Common myeloid progenitor, CD34-positive (primary cell): ENCODE measurements at regions not wholly inside any gene's neighbourhood (a gene's known extent, or its start where the extent isn't known, plus 50 kb on each side); places are given as distances from the start of the nearest gene placed in this dataset.
A peak's percentile ranks its signal among the peaks of the same experiment; 100 is the strongest.

Experiments
- CTCF ChIA-PET: fragments of 350-600 bp; sonication (Branson Sonifier 250); formaldehyde crosslinking; loops from one replicate; lab custom pipeline; 2021; ENCODE audit warnings: antibody characterized with exemption; lab: Charles Lee
- POLR2A ChIA-PET: fragments of 350-600 bp; sonication (Branson Sonifier 250); formaldehyde crosslinking; loops from one replicate; lab custom pipeline; 2021; ENCODE audit warnings: antibody characterized with exemption; lab: Charles Lee
- DNase-seq, 3 donors: peaks; one replicate each; pipeline versions ENCODE4 v3.0.0 to v3.0.0-alpha.2; 2013
- H3K27ac ChIP-seq, 2 experiments: 1 replicate in 1 of 2; 2 replicates in 1 of 2; pipeline ENCODE4 v1.7.0; 2013; ENCODE audit warnings: inconsistent platforms in 2 of 2, low read length in 2 of 2, mild to moderate bottlenecking in 2 of 2, low read depth in 1 of 2, moderate library complexity in 1 of 2; ENCODE audit not compliant: severe bottlenecking in 2 of 2, insufficient read depth in 1 of 2, poor library complexity in 1 of 2
- H3K27me3 ChIP-seq, 5 experiments: replicated peaks in 2 of 5; 1 replicate in 3 of 5; 2 replicates in 2 of 5; pipeline versions ENCODE4 v1.6.1 to v1.7.0; 2013; ENCODE audit warnings: low read length in 4 of 5, mild to moderate bottlenecking in 2 of 5, moderate library complexity in 2 of 5, inconsistent platforms in 1 of 5; ENCODE audit not compliant: insufficient read depth in 5 of 5, control insufficient read depth in 4 of 5
- H3K36me3 ChIP-seq, 4 experiments: 1 replicate in 2 of 4; 2 replicates in 2 of 4; pipeline versions ENCODE4 v1.6.1 to v1.7.0; 2013; ENCODE audit warnings: low read length in 3 of 4, control low read depth in 1 of 4, mild to moderate bottlenecking in 1 of 4; ENCODE audit not compliant: control insufficient read depth in 4 of 4, insufficient read depth in 4 of 4
- H3K4me1 ChIP-seq, 4 experiments: 1 replicate in 3 of 4; 2 replicates in 1 of 4; pipeline versions ENCODE4 v1.6.1 to v1.7.1; 2013; ENCODE audit warnings: low read length in 3 of 4, mild to moderate bottlenecking in 3 of 4, control low read depth in 1 of 4, inconsistent platforms in 1 of 4, moderate library complexity in 1 of 4; ENCODE audit not compliant: control insufficient read depth in 4 of 4, insufficient read depth in 4 of 4; ENCODE audit errors: control extremely low read depth in 1 of 4
- H3K4me3 ChIP-seq, 7 experiments: 1 replicate in 4 of 7; 2 replicates in 3 of 7; pipeline versions ENCODE4 v1.5.1 to v1.7.0; 2013; ENCODE audit warnings: mild to moderate bottlenecking in 7 of 7, low read length in 6 of 7, moderate library complexity in 6 of 7, inconsistent platforms in 2 of 7, low read depth in 2 of 7, control low read depth in 1 of 7; ENCODE audit not compliant: insufficient read depth in 4 of 7, control insufficient read depth in 1 of 7; ENCODE audit errors: extremely low read depth in 1 of 7
- H3K9me3 ChIP-seq, 5 experiments: 1 replicate in 4 of 5; 2 replicates in 1 of 5; pipeline versions ENCODE4 v1.6.1 to v1.7.1; 2013; ENCODE audit warnings: low read length in 4 of 5, mild to moderate bottlenecking in 2 of 5, inconsistent platforms in 1 of 5, low read depth in 1 of 5, moderate library complexity in 1 of 5; ENCODE audit not compliant: control insufficient read depth in 4 of 5, insufficient read depth in 2 of 5; ENCODE audit errors: control extremely low read depth in 1 of 5
- WGBS: methylation state at CpG from one replicate; pipeline ENCODE4 v1.1.5; 2013; ENCODE audit not compliant: insufficient coverage; 5-methylcytosine and 5-hydroxymethylcytosine counted together

- ChIA-PET POLR2A (no interaction called here), CTCF (interaction anchor here (1.5 kb wide), 1 partner anchor 25 kb away, joined by 3 read pairs; no protein-coding TSS in a partner anchor)
- no CpG with 5 or more reads among the region's 5 CpGs for WGBS
- DNase-seq, result no peak
- Histone ChIP-seq H3K4me1 (no peaks in the 10 kb centered on the region), H3K27ac (no peak overlapping the region), H3K4me3 (no peak overlapping the region), H3K27me3 (peaks cover 0 to 2% (median 0%) of the 10 kb centered on the region in 5 experiments), H3K36me3 (no peaks in the 10 kb centered on the region), H3K9me3 (no peaks in the 10 kb centered on the region)
These were observed 258.7 kb upstream of the RASA1 start for GRCh38 chr5:87008751-87009560.

GRCh38 chr5:87010736-87011135 is 256.9 kb upstream of the RASA1 start:
- Histone ChIP-seq H3K27ac (no peak overlapping the region), H3K36me3 (no peaks in the 10 kb centered on the region), H3K27me3 (peaks cover 0 to 2% (median 0%) of the 10 kb centered on the region in 5 experiments), H3K4me1 (peaks cover 0 to 4% (median 0%) of the 10 kb centered on the region in 4 experiments), H3K4me3 (no peak overlapping the region), H3K9me3 (no peaks in the 10 kb centered on the region)
- ChIA-PET POLR2A (no interaction called here), CTCF (interaction anchor here (0.6 to 3.4 kb wide), 6 partner anchors 8 to 134 kb away, joined by 3 to 14 read pairs (median 4); no protein-coding TSS in a partner anchor)
- 92% methylated on average over 2 of the region's 3 CpGs for WGBS
- DNase-seq, result no peak

GRCh38 chr5:87015901-87016300 is 251.8 kb upstream of the RASA1 start:
- DNase-seq, result peak; percentile 5 to 68 (median 60)
- H3K4me3 ChIP-seq, result no peak overlapping the region
- WGBS, result no CpG with 5 or more reads among the region's 1 CpG
- POLR2A ChIA-PET, result no interaction called here
- CTCF ChIA-PET, result interaction anchor here (1.0 to 1.5 kb wide), 3 partner anchors 15 to 136 kb away, joined by 3 read pairs; no protein-coding TSS in a partner anchor
- H3K4me1 ChIP-seq, result peaks cover 0 to 22% (median 6%) of the 10 kb centered on the region in 4 experiments
- H3K27me3 ChIP-seq, result no peaks in the 10 kb centered on the region
- H3K9me3 ChIP-seq, result no peaks in the 10 kb centered on the region
- H3K27ac ChIP-seq, result no peak overlapping the region
- no peaks in the 10 kb centered on the region for H3K36me3 ChIP-seq

GRCh38 chr5:87020099-87020934 is 247.4 kb upstream of the RASA1 start:
- peak in 2 of 3 donors; percentile 38 to 53 for DNase-seq
- WGBS, result 22% methylated on average over 2 of the region's 4 CpGs
- POLR2A ChIA-PET, result no interaction called here

GRCh38 chr5:87022415-87022814 is 245.3 kb upstream of the RASA1 start:
- 73% methylated on average over 6 of the region's 6 CpGs for WGBS
- CTCF ChIA-PET, result no interaction called here
- Histone ChIP-seq H3K9me3 (no peaks in the 10 kb centered on the region), H3K4me3 (no peak overlapping the region), H3K27ac (no peak overlapping the region), H3K27me3 (no peaks in the 10 kb centered on the region), H3K4me1 (peaks cover 0 to 13% (median 6%) of the 10 kb centered on the region in 4 experiments), H3K36me3 (no peaks in the 10 kb centered on the region)
- POLR2A ChIA-PET, result no interaction called here
- DNase-seq, result peak in 2 of 3 donors; percentile 17 to 19

More at GRCh38 chr5:87020099-87020934, 247.4 kb upstream of the RASA1 start:
- Histone ChIP-seq H3K27me3 (no peaks in the 10 kb centered on the region), H3K9me3 (no peaks in the 10 kb centered on the region), H3K4me1 (peaks cover 0 to 22% (median 6%) of the 10 kb centered on the region in 4 experiments), H3K36me3 (no peaks in the 10 kb centered on the region), H3K27ac (no peak overlapping the region), H3K4me3 (no peak overlapping the region)
- CTCF ChIA-PET, result interaction anchor here (1.3 kb wide), 1 partner anchor 140 kb away, joined by 3 read pairs; no protein-coding TSS in a partner anchor

- no peaks in the 10 kb centered on the region for H3K36me3 ChIP-seq
- DNase-seq, result no peak
- H3K4me1 ChIP-seq, result no peaks in the 10 kb centered on the region
- no peak overlapping the region for H3K4me3 ChIP-seq
- CTCF ChIA-PET, result no interaction called here
- no CpG with 5 or more reads among the region's 1 CpG for WGBS
- H3K9me3 ChIP-seq, result peaks cover 0 to 4% (median 0%) of the 10 kb centered on the region in 5 experiments
- POLR2A ChIA-PET, result no interaction called here
- H3K27ac ChIP-seq, result no peak overlapping the region
- H3K27me3 ChIP-seq, result no peaks in the 10 kb centered on the region
These were observed 240.1 kb upstream of the RASA1 start for GRCh38 chr5:87027570-87027969.
